MM.1S (cell line): ENCODE measurements at regions not wholly inside any gene's neighbourhood (a gene's known extent, or its start where the extent isn't known, plus 50 kb on each side); places are given as distances from the start of the nearest gene placed in this dataset.
A peak's percentile ranks its signal among the peaks of the same experiment; 100 is the strongest.

Experiments used
- DNase-seq: peaks from one replicate; pipeline ENCODE4 v3.0.0-alpha.2; 2015
- H2AFZ ChIP-seq: fragments of 300-600 bp; sonication (generic); 2 replicates; pipeline ENCODE4 v1.6.0; 2016; ENCODE audit warnings: antibody characterized with exemption, low read length
- H3F3A ChIP-seq: fragments of 300-600 bp; sonication (generic); 2 replicates; pipeline ENCODE4 v1.6.1; 2016; ENCODE audit warnings: mild to moderate bottlenecking, antibody characterized with exemption, low read length, moderate library complexity, mixed read lengths; ENCODE audit not compliant: insufficient read depth
- H3K27ac ChIP-seq: fragments of 300-600 bp; sonication (generic); 2 replicates; pipeline ENCODE4 v1.5.1; 2016; ENCODE audit warnings: mild to moderate bottlenecking, low read length
- H3K27me3 ChIP-seq: fragments of 300-600 bp; sonication (generic); replicated peaks from 2 replicates; pipeline ENCODE4 v1.6.0; 2016; ENCODE audit warnings: low read length; ENCODE audit not compliant: insufficient read depth
- H3K36me3 ChIP-seq: fragments of 300-600 bp; sonication (generic); replicated peaks from 2 replicates; pipeline ENCODE4 v1.6.1; 2016; ENCODE audit warnings: mild to moderate bottlenecking, low read length, mixed read lengths; ENCODE audit not compliant: insufficient read depth
- H3K4me1 ChIP-seq: fragments of 300-600 bp; sonication (generic); 2 replicates; pipeline ENCODE4 v1.6.1; 2016; ENCODE audit warnings: low read length, mixed read lengths
- H3K4me2 ChIP-seq: fragments of 300-600 bp; sonication (generic); 2 replicates; pipeline ENCODE4 v1.6.0; 2016; ENCODE audit warnings: low read depth, low read length
- H3K4me3 ChIP-seq: fragments of 300-600 bp; sonication (generic); 2 replicates; pipeline ENCODE4 v1.5.1; 2016; ENCODE audit warnings: low read length, mixed read lengths
- H3K79me2 ChIP-seq: fragments of 300-600 bp; sonication (generic); 2 replicates; pipeline ENCODE4 v1.6.1; 2016; ENCODE audit warnings: mixed run types, low read length, mixed read lengths
- H3K9ac ChIP-seq: fragments of 300-600 bp; sonication (generic); 2 replicates; pipeline ENCODE4 v1.6.1; 2016; ENCODE audit warnings: low read length, mixed read lengths
- H3K9me2 ChIP-seq: fragments of 300-600 bp; sonication (generic); replicated peaks from 2 replicates; pipeline ENCODE4 v1.6.1; 2016; ENCODE audit warnings: mild to moderate bottlenecking, low read length, mixed read lengths; ENCODE audit not compliant: insufficient read depth
- H3K9me3 ChIP-seq: fragments of 300-600 bp; sonication (generic); replicated peaks from 2 replicates; pipeline ENCODE4 v1.6.1; 2016; ENCODE audit warnings: mild to moderate bottlenecking, low read length, mixed read lengths; ENCODE audit not compliant: insufficient read depth
- H4K20me1 ChIP-seq: fragments of 300-600 bp; sonication (generic); 2 replicates; pipeline ENCODE4 v1.6.1; 2016; ENCODE audit warnings: mild to moderate bottlenecking, low read length, moderate library complexity, mixed read lengths; ENCODE audit not compliant: insufficient read depth
- CTCF ChIP-seq: fragments of 300-600 bp; sonication (generic); IDR thresholded peaks from 2 replicates; pipeline ENCODE4 v1.5.1; 2016; ENCODE audit warnings: antibody characterized with exemption, low read length, mixed read lengths
- EZH2 ChIP-seq: fragments of 300-600 bp; sonication (generic); optimal IDR thresholded peaks from 2 replicates; pipeline ENCODE3; 2017; ENCODE audit warnings: low read depth, mild to moderate bottlenecking, antibody characterized with exemption, low read length, mixed read lengths
- EZH2phosphoT487 ChIP-seq: fragments of 300-600 bp; sonication (generic); IDR thresholded peaks from 2 replicates; pipeline ENCODE4 v1.6.1; 2018; ENCODE audit warnings: antibody characterized with exemption, low read length

GRCh38 chr4:147343692-147344091, 137.2 kb upstream of the EDNRA start:
- no peak for TF ChIP-seq CTCF
- TF ChIP-seq EZH2phosphoT487 = no peak
- TF ChIP-seq EZH2 = no peak
- H3F3A ChIP-seq = no peaks in the 10 kb centered on the region
- H3K36me3 ChIP-seq = no peaks in the 10 kb centered on the region
- no peak overlapping the region for H3K27ac ChIP-seq
- H3K4me2 ChIP-seq = peak overlapping the region; percentile 26; the same call in 1 of the 2 replicates
- no peaks in the 10 kb centered on the region for H3K9me2 ChIP-seq
- H3K4me1 ChIP-seq = peaks cover 9% of the 10 kb centered on the region; the same call in 1 of the 2 replicates
- no peak overlapping the region for H3K4me3 ChIP-seq
- H4K20me1 ChIP-seq = no peaks in the 10 kb centered on the region
- no peak overlapping the region for H3K9ac ChIP-seq
- H3K9me3 ChIP-seq = no peaks in the 10 kb centered on the region
- no peak for DNase-seq
- H3K79me2 ChIP-seq = no peaks in the 10 kb centered on the region
- no peaks in the 10 kb centered on the region for H3K27me3 ChIP-seq
- no peak overlapping the region for H2AFZ ChIP-seq

DNA sequence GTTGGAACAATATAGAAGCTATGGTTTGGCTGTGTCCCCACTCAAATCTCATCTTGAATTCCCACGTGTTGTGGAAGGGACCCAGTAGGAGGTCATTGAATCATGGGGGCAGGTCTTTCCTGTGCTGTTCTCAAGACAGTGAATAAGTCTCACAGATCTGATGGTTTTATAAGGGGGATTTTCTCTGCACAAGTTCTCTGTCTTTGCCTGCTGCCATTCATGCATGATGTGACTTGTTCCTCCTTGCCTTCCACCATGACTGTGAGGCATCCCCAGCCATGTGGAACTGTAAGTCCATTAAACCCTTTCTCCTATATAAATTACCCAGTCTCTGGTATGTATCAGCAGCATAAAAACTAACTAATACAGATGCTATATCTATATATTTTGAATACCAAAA, 135.2 kb upstream of the EDNRA start:
- peaks cover 9% of the 10 kb centered on the region; the same call in 1 of the 2 replicates for H3K4me1 ChIP-seq
- no peak for TF ChIP-seq EZH2phosphoT487
- TF ChIP-seq EZH2 = no peak
- TF ChIP-seq CTCF = no peak
- no peaks in the 10 kb centered on the region for H3K79me2 ChIP-seq
- no peak overlapping the region for H3K9ac ChIP-seq
- no peak overlapping the region for H3K4me2 ChIP-seq
- no peaks in the 10 kb centered on the region for H3K27me3 ChIP-seq
- H3K27ac ChIP-seq = no peak overlapping the region
- no peaks in the 10 kb centered on the region for H3K36me3 ChIP-seq
- no peaks in the 10 kb centered on the region for H3K9me2 ChIP-seq
- no peaks in the 10 kb centered on the region for H3F3A ChIP-seq
- no peak overlapping the region for H2AFZ ChIP-seq
- DNase-seq = no peak
- no peak overlapping the region for H3K4me3 ChIP-seq
- no peaks in the 10 kb centered on the region for H4K20me1 ChIP-seq
- H3K9me3 ChIP-seq = no peaks in the 10 kb centered on the region

DNA sequence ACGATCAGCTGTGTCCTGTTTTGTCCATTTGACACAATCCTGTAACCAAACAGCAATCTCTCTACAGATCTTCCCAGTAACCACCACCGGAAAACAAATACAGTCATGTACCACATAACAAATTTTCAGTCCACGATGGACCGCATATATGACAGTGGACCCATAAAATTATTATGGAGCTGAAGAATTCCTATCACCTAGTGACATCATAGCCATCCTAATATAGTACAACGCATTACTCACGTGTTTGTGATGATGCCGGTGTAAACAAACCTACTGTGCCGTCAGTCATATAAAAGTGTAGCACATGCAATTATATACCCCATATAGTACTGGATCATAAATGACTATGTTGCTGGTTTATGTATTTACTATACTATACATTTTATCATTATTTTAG, 133.7 kb upstream of the EDNRA start:
- TF ChIP-seq CTCF = no peak
- no peak for TF ChIP-seq EZH2phosphoT487
- TF ChIP-seq EZH2 = no peak
- no peak overlapping the region for H3K4me2 ChIP-seq
- no peaks in the 10 kb centered on the region for H4K20me1 ChIP-seq
- H3F3A ChIP-seq = no peaks in the 10 kb centered on the region
- H3K9ac ChIP-seq = no peak overlapping the region
- H3K36me3 ChIP-seq = no peaks in the 10 kb centered on the region
- H3K9me2 ChIP-seq = no peaks in the 10 kb centered on the region
- no peak overlapping the region for H2AFZ ChIP-seq
- peaks cover 9% of the 10 kb centered on the region; the same call in 1 of the 2 replicates for H3K4me1 ChIP-seq
- DNase-seq = no peak
- no peak overlapping the region for H3K27ac ChIP-seq
- no peaks in the 10 kb centered on the region for H3K27me3 ChIP-seq
- H3K4me3 ChIP-seq = no peak overlapping the region
- H3K9me3 ChIP-seq = no peaks in the 10 kb centered on the region
- H3K79me2 ChIP-seq = no peaks in the 10 kb centered on the region
